Stimulated activated memory B cell treated with anti-CD40 and anti-IgM and Interleukin-4, amounts not matched to agents 10 μg/mL and 1 μg/mL and 100 μg/mL, for 72 hours (primary cell): ENCODE measurements at regions not wholly inside any gene's neighbourhood (a gene's known extent, or its start where the extent isn't known, plus 50 kb on each side); places are given as distances from the start of the nearest gene placed in this dataset.

Source experiments
- ATAC-seq: fragments of 150-1000 bp; cut with Tn5 transposase; 2 replicates; pipeline ENCODE4 v1.10.0; 2021
- H3K27ac Mint-ChIP-seq: one replicate; pipeline ENCODE4 v1.8.0; 2022; ENCODE audit warnings: mild to moderate bottlenecking, mixed read lengths
- H3K27me3 Mint-ChIP-seq: one replicate; pipeline ENCODE4 v1.8.0; 2022; ENCODE audit warnings: mixed read lengths
- H3K36me3 Mint-ChIP-seq: one replicate; pipeline ENCODE4 v1.8.0; 2022; ENCODE audit warnings: mixed read lengths
- H3K4me1 Mint-ChIP-seq: one replicate; pipeline ENCODE4 v1.8.0; 2022; ENCODE audit warnings: mixed read lengths
- H3K4me3 Mint-ChIP-seq: one replicate; pipeline ENCODE4 v1.8.0; 2022; ENCODE audit warnings: mild to moderate bottlenecking, moderate library complexity, mixed read lengths
- H3K9me3 Mint-ChIP-seq: one replicate; pipeline ENCODE4 v1.8.0; 2022; ENCODE audit warnings: mixed read lengths

GRCh38 chr10:31173752-31174151 lies 142.1 kb upstream of the ZNF438 start:
- Mint-ChIP-seq H3K27ac (no peak overlapping the region), H3K27me3 (peaks cover 11% of the 10 kb centered on the region), H3K4me3 (no peak overlapping the region), H3K9me3 (peaks cover 15% of the 10 kb centered on the region), H3K36me3 (peaks cover 7% of the 10 kb centered on the region), H3K4me1 (no peaks in the 10 kb centered on the region)
- no peak for ATAC-seq

DNA sequence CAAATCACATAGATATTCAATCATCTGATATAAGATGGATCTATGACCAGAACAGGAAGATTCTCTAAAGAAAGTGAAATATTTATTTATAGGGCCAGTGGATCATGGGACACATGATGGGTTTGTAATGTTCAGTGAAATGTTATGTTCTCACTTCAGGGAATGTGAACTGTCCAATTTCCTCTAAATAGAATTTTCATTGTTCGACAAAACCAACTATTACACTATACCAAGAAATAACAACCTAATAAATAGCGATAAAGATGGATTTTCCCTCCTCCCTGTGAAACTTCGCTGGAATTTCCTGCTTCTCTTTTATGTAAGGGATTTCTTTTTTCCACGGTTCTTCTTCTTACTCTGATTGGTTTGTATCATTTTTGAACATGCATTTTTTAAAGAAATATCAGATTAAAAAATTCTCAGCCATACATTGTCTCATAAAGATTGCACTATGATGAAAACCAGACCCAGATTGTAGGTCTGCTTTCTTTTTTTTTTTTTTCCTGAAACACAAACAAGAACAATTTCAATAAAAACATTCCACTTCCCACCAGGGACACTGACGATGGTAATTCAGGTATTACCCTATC lies 139.8 kb upstream of the ZEB1 start:
- H3K4me1 Mint-ChIP-seq: no peaks in the 10 kb centered on the region
- H3K4me3 Mint-ChIP-seq: no peak overlapping the region
- no peak for ATAC-seq
- H3K9me3 Mint-ChIP-seq: peaks cover 7% of the 10 kb centered on the region
- H3K27ac Mint-ChIP-seq: no peak overlapping the region
- H3K27me3 Mint-ChIP-seq: peaks cover 18% of the 10 kb centered on the region
- H3K36me3 Mint-ChIP-seq: peaks cover 7% of the 10 kb centered on the region

DNA sequence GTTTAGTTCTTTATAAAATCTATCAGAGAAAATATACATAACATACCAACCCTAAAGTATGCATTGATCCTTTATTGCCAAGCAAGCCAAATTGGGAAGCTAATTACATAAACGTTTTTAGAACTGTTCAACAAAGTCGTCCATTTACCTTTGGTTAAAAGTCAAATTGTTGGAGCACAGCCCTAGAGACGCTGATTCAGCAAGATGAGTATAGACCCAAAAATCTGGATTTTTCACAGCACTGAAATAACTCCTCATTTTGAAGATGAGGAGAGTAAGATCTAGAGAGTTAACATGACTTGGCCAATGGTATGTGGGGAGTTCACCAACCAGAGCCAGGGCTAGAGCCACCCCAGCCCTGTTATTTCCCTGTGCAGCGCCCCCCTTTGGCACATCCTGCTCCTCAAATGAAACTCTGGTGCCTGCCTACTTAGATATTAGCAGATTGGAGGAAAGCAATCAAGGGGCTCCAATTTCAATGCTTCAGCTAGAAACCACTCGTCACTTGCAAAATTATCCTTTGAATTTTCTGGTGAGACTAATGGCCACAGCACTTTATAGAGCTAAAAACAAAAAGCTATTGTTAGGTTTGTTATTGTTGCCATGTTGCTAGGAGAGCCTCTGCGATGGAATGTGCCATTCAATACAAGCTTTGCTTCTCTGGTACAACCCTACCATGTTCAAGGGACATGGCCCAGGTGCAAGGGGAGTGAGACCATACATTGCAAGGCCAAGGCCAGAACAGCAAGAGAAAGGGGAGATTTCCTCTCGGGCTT lies 132.6 kb upstream of the ZEB1 start:
- Mint-ChIP-seq H3K27me3 (no peaks in the 10 kb centered on the region), H3K9me3 (no peaks in the 10 kb centered on the region), H3K4me3 (no peak overlapping the region), H3K36me3 (no peaks in the 10 kb centered on the region), H3K27ac (no peak overlapping the region), H3K4me1 (no peaks in the 10 kb centered on the region)
- ATAC-seq: no peak

- Mint-ChIP-seq H3K4me3 (no peak overlapping the region), H3K36me3 (no peaks in the 10 kb centered on the region), H3K27ac (no peak overlapping the region), H3K4me1 (no peaks in the 10 kb centered on the region), H3K9me3 (no peaks in the 10 kb centered on the region), H3K27me3 (no peaks in the 10 kb centered on the region)
- ATAC-seq: no peak
These were observed 131.8 kb upstream of the ZEB1 start for GRCh38 chr10:31187182-31187581.

- no peak overlapping the region for H3K4me3 Mint-ChIP-seq
- no peaks in the 10 kb centered on the region for H3K27me3 Mint-ChIP-seq
- no peak overlapping the region for H3K27ac Mint-ChIP-seq
- H3K36me3 Mint-ChIP-seq: no peaks in the 10 kb centered on the region
- no peak for ATAC-seq
- no peaks in the 10 kb centered on the region for H3K4me1 Mint-ChIP-seq
- H3K9me3 Mint-ChIP-seq: peaks cover 1% of the 10 kb centered on the region
These were observed 131.3 kb upstream of the ZEB1 start for GRCh38 chr10:31187607-31188210.

DNA sequence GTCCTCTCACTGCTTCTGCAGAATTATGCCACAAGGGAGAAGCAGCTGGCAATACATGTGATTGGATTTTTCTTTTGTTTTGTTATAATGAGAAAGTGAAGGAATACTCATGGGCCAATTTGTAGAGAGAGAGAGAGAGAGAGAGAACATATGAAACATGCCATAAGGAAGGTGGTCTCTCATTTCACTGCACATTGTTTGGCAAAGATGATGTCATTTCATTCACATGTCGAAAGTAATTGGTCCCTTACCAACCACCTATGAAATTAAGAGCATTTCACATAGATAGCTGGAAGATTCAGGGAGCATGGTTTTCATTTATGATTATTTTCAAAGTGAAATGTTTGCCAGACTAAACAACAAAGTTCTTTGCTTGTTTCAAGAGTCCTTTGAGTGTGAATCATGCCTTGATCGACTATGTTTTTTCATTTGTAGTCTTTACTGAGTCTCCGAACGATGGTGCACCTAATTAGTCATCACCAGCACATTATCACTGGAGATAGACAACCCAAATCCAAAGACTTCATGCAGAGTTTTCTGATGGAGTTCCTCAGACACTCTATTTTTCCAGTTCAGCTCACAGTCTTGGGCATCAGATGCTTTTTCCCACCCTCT lies 130.1 kb upstream of the ZEB1 start:
- no peak for ATAC-seq
- H3K27me3 Mint-ChIP-seq: no peaks in the 10 kb centered on the region
- no peak overlapping the region for H3K4me3 Mint-ChIP-seq
- H3K9me3 Mint-ChIP-seq: peaks cover 2% of the 10 kb centered on the region
- H3K4me1 Mint-ChIP-seq: no peaks in the 10 kb centered on the region
- H3K36me3 Mint-ChIP-seq: no peaks in the 10 kb centered on the region
- H3K27ac Mint-ChIP-seq: no peak overlapping the region

DNA sequence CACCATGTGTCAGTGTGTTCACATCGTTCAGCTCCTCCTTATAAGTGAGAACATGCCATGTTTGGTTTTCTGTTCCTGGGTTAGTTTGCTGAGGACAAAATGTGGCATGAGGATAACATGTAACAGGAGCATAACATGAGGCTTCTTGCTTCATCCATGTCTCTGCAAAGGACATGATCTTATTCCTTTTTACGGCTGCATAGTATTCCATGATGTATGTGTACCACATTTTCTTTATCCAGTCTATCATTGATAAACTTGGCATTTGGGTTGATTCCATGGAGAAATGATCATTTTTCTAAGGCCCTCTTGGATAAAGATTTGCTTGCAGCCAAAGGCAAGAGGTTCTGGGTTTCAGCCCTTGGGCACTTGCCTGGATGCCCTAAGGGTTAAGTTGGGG lies 128.5 kb upstream of the ZEB1 start:
- no peak overlapping the region for H3K4me3 Mint-ChIP-seq
- no peaks in the 10 kb centered on the region for H3K27me3 Mint-ChIP-seq
- no peaks in the 10 kb centered on the region for H3K36me3 Mint-ChIP-seq
- H3K27ac Mint-ChIP-seq: no peak overlapping the region
- ATAC-seq: no peak
- peaks cover 2% of the 10 kb centered on the region for H3K9me3 Mint-ChIP-seq
- no peaks in the 10 kb centered on the region for H3K4me1 Mint-ChIP-seq

- Mint-ChIP-seq H3K4me1 (no peaks in the 10 kb centered on the region), H3K4me3 (no peak overlapping the region), H3K36me3 (no peaks in the 10 kb centered on the region), H3K27ac (no peak overlapping the region), H3K9me3 (peaks cover 2% of the 10 kb centered on the region), H3K27me3 (no peaks in the 10 kb centered on the region)
- no peak for ATAC-seq
These were observed 126.5 kb upstream of the ZEB1 start for GRCh38 chr10:31192475-31192874.

DNA sequence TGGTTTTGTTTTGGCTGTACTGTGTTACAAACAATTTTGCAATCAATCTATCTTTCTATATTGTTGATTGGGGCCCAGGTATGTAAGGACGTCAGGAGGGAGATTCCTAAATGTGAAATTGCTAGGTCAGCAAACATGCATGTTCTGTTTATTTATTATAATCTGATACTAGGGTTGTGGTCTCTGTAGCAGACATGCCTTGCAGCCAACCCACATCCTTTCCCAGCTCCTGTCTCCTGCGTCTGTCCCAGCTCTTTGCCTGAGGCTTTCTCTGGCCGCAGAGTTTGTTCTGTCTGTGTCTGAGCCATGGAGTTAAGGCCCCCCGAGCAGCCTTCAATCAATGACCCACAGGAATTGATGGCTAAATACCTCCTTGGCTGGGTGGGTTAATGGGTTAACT lies 124.0 kb upstream of the ZEB1 start:
- no peak overlapping the region for H3K27ac Mint-ChIP-seq
- no peak overlapping the region for H3K4me3 Mint-ChIP-seq
- H3K36me3 Mint-ChIP-seq: no peaks in the 10 kb centered on the region
- ATAC-seq: no peak
- no peaks in the 10 kb centered on the region for H3K4me1 Mint-ChIP-seq
- no peaks in the 10 kb centered on the region for H3K27me3 Mint-ChIP-seq
- peaks cover 2% of the 10 kb centered on the region for H3K9me3 Mint-ChIP-seq

GRCh38 chr10:31197886-31198285 lies 121.1 kb upstream of the ZEB1 start:
- Mint-ChIP-seq H3K36me3 (no peaks in the 10 kb centered on the region), H3K4me1 (no peaks in the 10 kb centered on the region), H3K27ac (no peak overlapping the region), H3K27me3 (no peaks in the 10 kb centered on the region), H3K9me3 (no peaks in the 10 kb centered on the region), H3K4me3 (no peak overlapping the region)
- ATAC-seq: no peak

- ATAC-seq: no peak
- Mint-ChIP-seq H3K4me3 (no peak overlapping the region), H3K27me3 (no peaks in the 10 kb centered on the region), H3K4me1 (no peaks in the 10 kb centered on the region), H3K36me3 (peaks cover 19% of the 10 kb centered on the region), H3K9me3 (no peaks in the 10 kb centered on the region), H3K27ac (no peak overlapping the region)
These were observed 114.9 kb upstream of the ZEB1 start for GRCh38 chr10:31204090-31204489.

DNA sequence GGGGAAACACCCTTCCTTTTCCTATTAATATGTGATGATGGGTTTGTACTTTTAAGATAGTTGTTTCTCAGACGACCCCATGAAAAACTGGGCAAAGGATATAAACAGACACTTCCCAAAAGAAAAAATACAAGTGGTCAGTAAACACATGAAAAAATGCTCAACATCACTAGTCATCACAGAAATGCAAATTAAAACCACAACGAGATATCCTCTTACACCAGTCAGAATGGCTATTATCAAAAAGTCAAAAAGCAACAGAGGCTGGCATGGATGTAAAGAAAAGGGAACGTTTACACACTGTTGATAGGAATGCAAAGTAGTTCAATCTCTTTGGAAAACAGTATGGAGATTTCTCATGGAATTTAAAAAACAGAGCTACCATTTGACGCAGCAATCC lies 111.4 kb upstream of the ZEB1 start:
- Mint-ChIP-seq H3K4me3 (no peak overlapping the region), H3K27ac (no peak overlapping the region), H3K9me3 (no peaks in the 10 kb centered on the region), H3K36me3 (peaks cover 19% of the 10 kb centered on the region), H3K4me1 (no peaks in the 10 kb centered on the region), H3K27me3 (no peaks in the 10 kb centered on the region)
- ATAC-seq: no peak

DNA sequence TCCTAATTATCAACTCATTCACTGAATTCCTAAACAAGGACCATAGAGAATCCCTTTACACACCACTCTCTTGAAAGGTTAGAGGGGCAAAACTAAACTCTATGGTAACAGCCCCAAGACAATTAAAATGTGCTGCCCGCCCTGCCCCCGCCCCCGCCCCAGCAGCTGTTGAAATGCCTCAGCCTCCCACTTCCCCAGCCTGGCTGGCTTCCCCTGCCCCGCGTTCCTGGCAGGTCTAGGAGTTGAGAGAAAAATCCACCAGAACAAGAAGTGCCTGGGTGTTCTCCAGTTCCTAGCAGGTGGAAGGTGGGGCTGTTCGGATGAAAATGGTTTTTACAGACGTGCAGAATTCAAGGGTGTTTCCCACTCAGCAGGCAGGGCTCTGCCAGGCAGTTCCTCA lies 109.5 kb upstream of the ZEB1 start:
- Mint-ChIP-seq H3K36me3 (peaks cover 12% of the 10 kb centered on the region), H3K9me3 (no peaks in the 10 kb centered on the region), H3K4me3 (no peak overlapping the region), H3K27me3 (no peaks in the 10 kb centered on the region), H3K4me1 (no peaks in the 10 kb centered on the region), H3K27ac (no peak overlapping the region)
- ATAC-seq: no peak

- Mint-ChIP-seq H3K27me3 (no peaks in the 10 kb centered on the region), H3K4me3 (no peak overlapping the region)
These were observed 108.8 kb upstream of the ZEB1 start for GRCh38 chr10:31210190-31210589.

GRCh38 chr10:31213959-31214358 lies 105.1 kb upstream of the ZEB1 start:
- H3K9me3 Mint-ChIP-seq: no peaks in the 10 kb centered on the region

More at GRCh38 chr10:31210190-31210589, 108.8 kb upstream of the ZEB1 start:
- Mint-ChIP-seq H3K27ac (no peak overlapping the region), H3K9me3 (no peaks in the 10 kb centered on the region), H3K4me1 (peaks cover 4% of the 10 kb centered on the region), H3K36me3 (peaks cover 6% of the 10 kb centered on the region)
- ATAC-seq: no peak

GRCh38 chr10:31215052-31215451 lies 104.0 kb upstream of the ZEB1 start:
- H3K27ac Mint-ChIP-seq: no peak overlapping the region
- H3K4me3 Mint-ChIP-seq: no peak overlapping the region
- H3K4me1 Mint-ChIP-seq: peaks cover 6% of the 10 kb centered on the region

More at GRCh38 chr10:31213959-31214358, 105.1 kb upstream of the ZEB1 start:
- Mint-ChIP-seq H3K27ac (no peak overlapping the region), H3K36me3 (no peaks in the 10 kb centered on the region), H3K27me3 (no peaks in the 10 kb centered on the region), H3K4me1 (peaks cover 6% of the 10 kb centered on the region), H3K4me3 (no peak overlapping the region)
- ATAC-seq: no peak

More at GRCh38 chr10:31215052-31215451, 104.0 kb upstream of the ZEB1 start:
- Mint-ChIP-seq H3K36me3 (no peaks in the 10 kb centered on the region), H3K9me3 (no peaks in the 10 kb centered on the region), H3K27me3 (no peaks in the 10 kb centered on the region)
- peak; percentile 61 for ATAC-seq
